HCT116 (cell line): ENCODE measurements at regions not wholly inside any gene's neighbourhood (a gene's known extent, or its start where the extent isn't known, plus 50 kb on each side); places are given as distances from the start of the nearest gene placed in this dataset.
"Not testable (repeated sequence)": the region's sequence is repeated elsewhere in the genome, so short reads cannot be mapped to it uniquely, and the experiment has no call there.

ENCODE experiments used
- ATAC-seq: fragments of 200-7000 bp; cut with Tn5 transposase; 2 replicates; pipeline ENCODE4 v1.9.1; 2020; ENCODE audit warnings: mild to moderate bottlenecking, moderate library complexity
- BruUV-seq: library from RNA; stranded (reverse); fragments of 400-500 nt; replicated peaks from 2 replicates; lab custom pipeline; 2021; lab: Mats Ljungman, UMichigan
- CTCF ChIA-PET: fragments of 300-600 bp; sonication (Branson Sonifier 250); formaldehyde crosslinking; loops from one replicate; lab custom pipeline; 2021; ENCODE audit warnings: antibody characterized with exemption; lab: Charles Lee
- POLR2A ChIA-PET: fragments of 300-600, 350-600 bp; sonication (Branson Sonifier 250); formaldehyde crosslinking; loops from one replicate; lab custom pipeline; 2021; ENCODE audit warnings: antibody characterized with exemption; lab: Charles Lee
- RAD21 ChIA-PET, 2 experiments: fragments of 300-600 bp; sonication (Branson Sonifier 250); formaldehyde crosslinking; loops; one replicate each; lab custom pipeline; 2023; ENCODE audit warnings: low total read pairs in 2 of 2; ENCODE audit not compliant: uncharacterized antibody in 2 of 2, unreplicated experiment in 2 of 2, low non-redundant PET in 1 of 2; lab: Charles Lee
- DNase-seq: peaks from one replicate; pipeline ENCODE4 v3.0.0-alpha.2; 2010; ENCODE audit warnings: low read depth, low spot score
- H2AFZ ChIP-seq: fragments of 200-600 bp; shearing (Covaris generic), sonication (generic); 2 replicates; pipeline ENCODE4 v1.6.1; 2017; ENCODE audit warnings: low read depth, mixed run types, mixed read lengths, antibody characterized with exemption, low read length; ENCODE audit not compliant: poor library complexity, severe bottlenecking
- H3K27ac ChIP-seq: 2 replicates; pipeline ENCODE4 v1.5.1; 2012; ENCODE audit warnings: low read depth, low read length
- H3K27me3 ChIP-seq: fragments of 200-600 bp; sonication (generic); 2 replicates; pipeline ENCODE4 v1.6.1; 2016; ENCODE audit warnings: mixed run types, low read length, mixed read lengths; ENCODE audit not compliant: insufficient read depth
- H3K36me3 ChIP-seq, 2 experiments: fragments of 200-500 bp in 1 of 2; fragments of 200-600 bp in 1 of 2; sonication (Bioruptor generic) in 1 of 2; sonication (generic) in 1 of 2; 2 replicates each; pipeline versions ENCODE4 v1.5.1 to v1.6.1; 2014 to 2016; ENCODE audit warnings: low read length in 2 of 2, inconsistent platforms in 1 of 2, mixed read lengths in 1 of 2, mixed run types in 1 of 2; ENCODE audit not compliant: insufficient read depth in 2 of 2, control insufficient read depth in 1 of 2
- H3K4me1 ChIP-seq, 2 experiments: fragments of 200-600 bp in 1 of 2; sonication (generic) in 1 of 2; 2 replicates each; pipeline versions ENCODE4 v1.5.1 to v1.6.1; 2012 to 2017; ENCODE audit warnings: low read length in 2 of 2, inconsistent platforms in 1 of 2, mild to moderate bottlenecking in 1 of 2, mixed read lengths in 1 of 2, mixed run types in 1 of 2, moderate library complexity in 1 of 2; ENCODE audit not compliant: insufficient read depth in 2 of 2, control insufficient read depth in 1 of 2
- H3K4me2 ChIP-seq: fragments of 200-600 bp; sonication (generic); 2 replicates; pipeline ENCODE4 v1.6.1; 2017; ENCODE audit warnings: mixed run types, low read length, mixed read lengths
- H3K4me3 ChIP-seq, 2 experiments: fragments of 200-600 bp in 1 of 2; sonication (generic) in 1 of 2; replicated peaks in 1 of 2; 2 replicates each; pipeline ENCODE4 v1.5.1; 2011 to 2016; ENCODE audit warnings: low read length in 2 of 2, control low read depth in 1 of 2, low read depth in 1 of 2, mild to moderate bottlenecking in 1 of 2, mixed read lengths in 1 of 2, mixed run types in 1 of 2
- H3K79me2 ChIP-seq: fragments of 200-600 bp; sonication (generic); 2 replicates; pipeline ENCODE4 v1.6.1; 2017; ENCODE audit warnings: mild to moderate bottlenecking, mixed run types, low read length, moderate library complexity, mixed read lengths; ENCODE audit not compliant: insufficient read depth
- H3K9ac ChIP-seq: fragments of 200-600 bp; sonication (generic); 2 replicates; pipeline ENCODE4 v1.6.1; 2016; ENCODE audit warnings: low read length, mixed read lengths
- H3K9me2 ChIP-seq: fragments of 200-600 bp; sonication (generic), shearing (Covaris generic); 2 replicates; pipeline ENCODE4 v1.6.1; 2017; ENCODE audit warnings: mixed run types, mild to moderate bottlenecking, moderate library complexity; ENCODE audit not compliant: insufficient read depth
- H3K9me3 ChIP-seq, 2 experiments: fragments of 200-500 bp in 1 of 2; fragments of 200-600 bp in 1 of 2; sonication (Bioruptor generic) in 1 of 2; sonication (generic) in 1 of 2; 2 replicates each; pipeline ENCODE4 v1.6.1; 2014 to 2017; ENCODE audit warnings: low read length in 2 of 2, mixed read lengths in 2 of 2, inconsistent platforms in 1 of 2, low read depth in 1 of 2, mild to moderate bottlenecking in 1 of 2, mixed run types in 1 of 2, moderate library complexity in 1 of 2; ENCODE audit not compliant: control insufficient read depth in 1 of 2, insufficient read depth in 1 of 2
- H4K20me1 ChIP-seq: fragments of 200-600 bp; sonication (generic), shearing (Covaris generic); 2 replicates; pipeline ENCODE4 v1.6.1; 2017; ENCODE audit warnings: mixed run types, mild to moderate bottlenecking, moderate library complexity; ENCODE audit not compliant: insufficient read depth
- CBX3 ChIP-seq: IDR thresholded peaks from 2 replicates; pipeline ENCODE4 v1.6.1; 2012; ENCODE audit warnings: low read depth
- CEBPB ChIP-seq: IDR thresholded peaks from 2 replicates; pipeline ENCODE4 v1.6.1; 2012; ENCODE audit warnings: low read depth
- EGR1 ChIP-seq: IDR thresholded peaks from 2 replicates; pipeline ENCODE4 v1.6.1; 2012; ENCODE audit warnings: low read depth
- ELF1 ChIP-seq: IDR thresholded peaks from 2 replicates; pipeline ENCODE4 v1.6.1; 2012; ENCODE audit warnings: low read depth, borderline replicate concordance
- MAX ChIP-seq: IDR thresholded peaks from 2 replicates; pipeline ENCODE4 v1.6.1; 2012
- POLR2AphosphoS5 ChIP-seq: IDR thresholded peaks from 2 replicates; pipeline ENCODE4 v1.6.1; 2011; ENCODE audit warnings: mild to moderate bottlenecking, low read depth, low read length, moderate library complexity
- intact Hi-C: fragments of 100-400 bp; cut with micrococcal nuclease; formaldehyde crosslinking; loops from 2 replicates; pipeline ENCODE4 v1.10.0; 2022

GRCh38 chr4:150021483-150021882, 56.8 kb upstream of the DCLK2 start (continued):
- no peak for TF ChIP-seq MAX
- no peak for TF ChIP-seq EGR1
- no peak for TF ChIP-seq CEBPB
- no peak for TF ChIP-seq CBX3
- no peak for TF ChIP-seq ELF1

GRCh38 chr4:150023489-150023888, 54.8 kb upstream of the DCLK2 start:
- no peaks in the 10 kb centered on the region; a peak in 1 of 4 replicates for H3K9me3 ChIP-seq
- no peaks in the 10 kb centered on the region for H3K79me2 ChIP-seq
- BruUV-seq: no TSS peak
- ChIA-PET POLR2A (no interaction called here), CTCF (no interaction called here), RAD21 (no interaction called here)
- DNase-seq: no peak
- H4K20me1 ChIP-seq: no peaks in the 10 kb centered on the region
- H3K4me3 ChIP-seq: no peak overlapping the region
- H3K4me1 ChIP-seq: no peaks in the 10 kb centered on the region
- no peak overlapping the region for H3K27ac ChIP-seq
- H3K9ac ChIP-seq: no peak overlapping the region
- no peaks in the 10 kb centered on the region for H3K9me2 ChIP-seq
- H2AFZ ChIP-seq: no peak overlapping the region
- no peak for TF ChIP-seq POLR2AphosphoS5
- no peak overlapping the region for H3K4me2 ChIP-seq
- no peaks in the 10 kb centered on the region for H3K36me3 ChIP-seq
- H3K27me3 ChIP-seq: no peaks in the 10 kb centered on the region
- no peak for ATAC-seq
- intact Hi-C loops: no loop called here

GRCh38 chr4:150026987-150027386, 51.3 kb upstream of the DCLK2 start:
- not testable (repeated sequence) for H3K4me1 ChIP-seq

More at GRCh38 chr4:150026987-150027386, 51.3 kb upstream of the DCLK2 start:
- H2AFZ ChIP-seq, intact Hi-C loops, H4K20me1 ChIP-seq, CTCF ChIA-PET, H3K9me2 ChIP-seq, BruUV-seq, H3K27ac ChIP-seq, RAD21 ChIA-PET, H3K4me2 ChIP-seq, H3K4me3 ChIP-seq, H3K36me3 ChIP-seq, H3K79me2 ChIP-seq, DNase-seq, H3K9ac ChIP-seq, H3K27me3 ChIP-seq, H3K9me3 ChIP-seq, POLR2A ChIA-PET, ATAC-seq: not testable (repeated sequence)
